ENCODE measurements at regions not wholly inside any gene's neighbourhood (a gene's known extent, or its start where the extent isn't known, plus 50 kb on each side); places are given as distances from the start of the nearest gene placed in this dataset.

- Histone ChIP-seq H3K9me3 (ENCODE audit: control insufficient read depth, low read depth, low read length) (no peaks in the 10 kb centered on the region), H3K79me2 (ENCODE audit: control insufficient read depth, insufficient read depth, low read length) (no peaks in the 10 kb centered on the region), H3K9me1 (ENCODE audit: control insufficient read depth, extremely low read depth, insufficient read depth, low read length) (no peaks in the 10 kb centered on the region), H3K36me3 (ENCODE audit: control insufficient read depth in 2 of 2, extremely low read depth in 1 of 2, insufficient read depth in 2 of 2, low read length in 2 of 2) (no peaks in the 10 kb centered on the region), H3K27ac (ENCODE audit: control insufficient read depth, insufficient read depth, low read length) (no peak overlapping the region), H4K20me1 (ENCODE audit: control insufficient read depth, extremely low read depth, insufficient read depth, low read length) (no peaks in the 10 kb centered on the region), H3K27me3 (ENCODE audit: control insufficient read depth, extremely low read depth, insufficient read depth, low read length) (no peaks in the 10 kb centered on the region), H3K4me1 (ENCODE audit: control insufficient read depth, extremely low read depth, insufficient read depth, low read length) (no peaks in the 10 kb centered on the region), H3K4me2 (ENCODE audit: control insufficient read depth, extremely low read depth, insufficient read depth, low read depth, low read length) (no peak overlapping the region), H3K9ac (ENCODE audit: control insufficient read depth, extremely low read depth, insufficient read depth, low read length) (no peak overlapping the region), H2AFZ (ENCODE audit: control insufficient read depth, low read length) (no peak overlapping the region), H3K4me3 (ENCODE audit: control insufficient read depth in 2 of 3, extremely low read depth in 1 of 3, insufficient read depth in 2 of 3, low read depth in 1 of 3, low read length in 3 of 3) (no peak overlapping the region)
- no peak for DNase-seq (ENCODE audit: low read depth, low spot score)
- TF ChIP-seq CTCF (optimal IDR thresholded peaks at IDR 0.05 in 1 of 3, IDR thresholded peaks at IDR 0.05 in 1 of 3, conservative IDR thresholded peaks at IDR 0.05 in 1 of 3; ENCODE audit: extremely low read depth in 1 of 3, insufficient read depth in 2 of 3, low read length in 3 of 3) = no peak
- no peak for TF ChIP-seq EZH2 (IDR thresholded peaks at IDR 0.05; ENCODE audit: low read length)
- FAIRE-seq = no peak
- dilution Hi-C loops (cut with MboI; ENCODE audit: extremely low pct_ligation_motif_present, low sequenced_read_pairs) = no loop called here
Observed at GRCh38 chr6:128616342-128616741, 95.9 kb upstream of the PTPRK start.

GRCh38 chr6:128606611-128607010 is 86.2 kb upstream of the PTPRK start:
- no peaks in the 10 kb centered on the region for H3K79me2 ChIP-seq (ENCODE audit: control insufficient read depth, insufficient read depth, low read length)
- TF ChIP-seq EZH2 (IDR thresholded peaks at IDR 0.05; ENCODE audit: low read length) (no peak), CTCF (optimal IDR thresholded peaks at IDR 0.05 in 1 of 3, IDR thresholded peaks at IDR 0.05 in 1 of 3, conservative IDR thresholded peaks at IDR 0.05 in 1 of 3; ENCODE audit: extremely low read depth in 1 of 3, insufficient read depth in 2 of 3, low read length in 3 of 3) (no peak)
- no peaks in the 10 kb centered on the region for H4K20me1 ChIP-seq (ENCODE audit: control insufficient read depth, extremely low read depth, insufficient read depth, low read length)
- no peaks in the 10 kb centered on the region for H3K27me3 ChIP-seq (ENCODE audit: control insufficient read depth, extremely low read depth, insufficient read depth, low read length)
- H2AFZ ChIP-seq (ENCODE audit: control insufficient read depth, low read length) = peak overlapping the region; percentile 78
- no peaks in the 10 kb centered on the region for H3K9me3 ChIP-seq (ENCODE audit: control insufficient read depth, low read depth, low read length)
- DNase-seq (ENCODE audit: low read depth, low spot score) (no peak), FAIRE-seq (peak; percentile 13)
- no peak overlapping the region for H3K9ac ChIP-seq (ENCODE audit: control insufficient read depth, extremely low read depth, insufficient read depth, low read length)
- no peaks in the 10 kb centered on the region for H3K36me3 ChIP-seq (ENCODE audit: control insufficient read depth in 2 of 2, extremely low read depth in 1 of 2, insufficient read depth in 2 of 2, low read length in 2 of 2)
- H3K9me1 ChIP-seq (ENCODE audit: control insufficient read depth, extremely low read depth, insufficient read depth, low read length) = no peaks in the 10 kb centered on the region
- H3K4me1 ChIP-seq (ENCODE audit: control insufficient read depth, extremely low read depth, insufficient read depth, low read length) = peaks cover 26% of the 10 kb centered on the region
- peak overlapping the region; percentile 57 for H3K4me2 ChIP-seq (ENCODE audit: control insufficient read depth, extremely low read depth, insufficient read depth, low read depth, low read length)
- dilution Hi-C loops (cut with MboI; ENCODE audit: extremely low pct_ligation_motif_present, low sequenced_read_pairs) = no loop called here
- peak overlapping the region; percentile 59 for H3K27ac ChIP-seq (ENCODE audit: control insufficient read depth, insufficient read depth, low read length)
- H3K4me3 ChIP-seq (ENCODE audit: control insufficient read depth in 2 of 3, extremely low read depth in 1 of 3, insufficient read depth in 2 of 3, low read depth in 1 of 3, low read length in 3 of 3) = no peak overlapping the region
